HEK293T (cell line): ENCODE measurements at regions not wholly inside any gene's neighbourhood (a gene's known extent, or its start where the extent isn't known, plus 50 kb on each side); places are given as distances from the start of the nearest gene placed in this dataset.

Experiments used
- CTCF ChIA-PET: fragments of 350-600 bp; formaldehyde crosslinking; extraction: SDS; loops from one replicate; lab custom pipeline; 2021; ENCODE audit warnings: antibody characterized with exemption, inconsistent platforms; lab: Yijun Ruan, JAX
- POLR2A ChIA-PET: fragments of 350-600 bp; formaldehyde crosslinking; extraction: SDS; loops from one replicate; lab custom pipeline; 2020; ENCODE audit warnings: antibody characterized with exemption, inconsistent platforms; lab: Yijun Ruan, JAX
- DNase-seq: peaks from one replicate; pipeline ENCODE4 v3.0.0; 2012; ENCODE audit warnings: mixed read lengths; ENCODE audit errors: extremely low spot score
- ARNT ChIP-seq: fragments of 450-650 bp; IDR thresholded peaks from 2 replicates; pipeline ENCODE4 v1.6.1; 2017; ENCODE audit warnings: mild to moderate bottlenecking
- BHLHE40 ChIP-seq: fragments of 450-650 bp; IDR thresholded peaks from 2 replicates; pipeline ENCODE4 v1.6.1; 2016; ENCODE audit warnings: mild to moderate bottlenecking, moderate library complexity, borderline replicate concordance
- CTBP1 ChIP-seq: fragments of 450-650 bp; IDR thresholded peaks from 2 replicates; pipeline ENCODE4 v1.6.1; 2016; ENCODE audit warnings: borderline replicate concordance
- ELF4 ChIP-seq: fragments of 450-650 bp; IDR thresholded peaks from 2 replicates; pipeline ENCODE4 v1.6.1; 2017; ENCODE audit warnings: antibody characterized with exemption
- FOXA1 ChIP-seq: fragments of 450-650 bp; IDR thresholded peaks from 2 replicates; pipeline ENCODE4 v1.6.1; 2016; ENCODE audit warnings: mild to moderate bottlenecking
- FOXK2 ChIP-seq: fragments of 450-650 bp; IDR thresholded peaks from 2 replicates; pipeline ENCODE4 v1.6.1; 2016; ENCODE audit warnings: mild to moderate bottlenecking
- FOXM1 ChIP-seq: fragments of 450-650 bp; IDR thresholded peaks from 2 replicates; pipeline ENCODE4 v1.6.1; 2017; ENCODE audit warnings: mild to moderate bottlenecking, borderline replicate concordance
- HDGF ChIP-seq: fragments of 450-650 bp; IDR thresholded peaks from 2 replicates; pipeline ENCODE4 v1.6.1; 2017; ENCODE audit warnings: antibody characterized with exemption, borderline replicate concordance
- L3MBTL2 ChIP-seq: fragments of 450-650 bp; conservative IDR thresholded peaks from 2 replicates; pipeline ENCODE4 v1.6.1; 2016; ENCODE audit warnings: mild to moderate bottlenecking
- LEF1 ChIP-seq: fragments of 450-650 bp; IDR thresholded peaks from 2 replicates; pipeline ENCODE4 v1.6.1; 2017; ENCODE audit warnings: mild to moderate bottlenecking, borderline replicate concordance
- NFRKB ChIP-seq: fragments of 450-650 bp; IDR thresholded peaks from 2 replicates; pipeline ENCODE4 v1.6.1; 2016; ENCODE audit warnings: mild to moderate bottlenecking, moderate library complexity
- SP1 ChIP-seq: fragments of 450-650 bp; IDR thresholded peaks from 2 replicates; pipeline ENCODE4 v1.6.1; 2017
- SUZ12 ChIP-seq: fragments of 450-650 bp; IDR thresholded peaks from 2 replicates; pipeline ENCODE4 v1.6.1; 2016; ENCODE audit warnings: mild to moderate bottlenecking
- TARDBP ChIP-seq: fragments of 450-650 bp; IDR thresholded peaks from 2 replicates; pipeline ENCODE4 v1.6.1; 2016
- ZNF384 ChIP-seq: fragments of 450-650 bp; IDR thresholded peaks from 2 replicates; pipeline ENCODE4 v1.6.1; 2016
- TF ChIP-seq, protein P1 (sequence below): fragments of 450-650 bp; IDR thresholded peaks from 2 replicates; pipeline ENCODE4 v1.6.1; 2016

DNA sequence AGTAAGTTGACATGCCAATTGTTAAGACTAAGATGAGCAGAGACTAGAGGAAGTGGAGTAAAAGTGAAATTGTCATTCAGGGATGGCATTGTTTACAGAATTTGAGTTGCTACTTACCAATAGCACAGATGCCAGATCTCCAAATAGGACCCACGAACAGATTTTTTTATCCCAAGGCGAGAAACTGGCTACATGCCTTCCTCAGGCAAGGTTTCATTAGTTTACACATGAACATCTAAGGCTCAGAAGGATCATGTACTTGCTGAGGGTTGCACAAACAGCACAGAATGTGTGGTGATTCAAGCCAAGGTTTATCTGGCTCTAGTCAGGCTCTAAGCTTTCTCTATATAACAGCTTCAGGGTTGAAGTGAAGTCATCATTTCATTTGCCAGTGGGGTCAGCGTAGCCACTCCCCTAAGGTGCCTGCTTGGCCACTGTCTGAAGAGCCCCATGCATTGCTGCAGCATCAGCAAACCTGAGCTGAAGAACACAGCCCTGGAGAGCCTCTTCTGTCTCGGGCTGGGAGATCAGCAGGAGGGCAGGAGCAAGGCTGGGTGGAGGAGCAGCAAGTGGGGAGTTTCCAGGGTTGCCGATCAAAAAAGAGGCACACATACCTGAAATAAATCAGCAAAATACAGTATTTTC lies 193.0 kb upstream of the LCORL start:
- no peak for TF ChIP-seq SP1
- TF ChIP-seq BHLHE40 = no peak
- TF ChIP-seq SUZ12 = no peak
- no peak for TF ChIP-seq FOXK2
- no peak for TF ChIP-seq LEF1
- no peak for TF ChIP-seq FOXM1
- ChIA-PET CTCF (no interaction called here), POLR2A (no interaction called here)
- no peak for DNase-seq

GRCh38 chr4:18213576-18214198 lies 192.1 kb upstream of the LCORL start:
- no peak for DNase-seq
- ChIA-PET CTCF (no interaction called here), POLR2A (no interaction called here)
- TF ChIP-seq FOXA1 = no peak

GRCh38 chr4:18209448-18209847 lies 187.9 kb upstream of the LCORL start:
- ChIA-PET POLR2A (no interaction called here), CTCF (no interaction called here)
- DNase-seq = no peak
- TF ChIP-seq ELF4 (no peak), FOXK2 (no peak), NFRKB (no peak), LEF1 (no peak), FOXA1 (no peak), FOXM1 (no peak), TARDBP (no peak)

GRCh38 chr4:18203966-18204365 lies 182.4 kb upstream of the LCORL start:
- TF ChIP-seq SUZ12 (no peak), FOXA1 (no peak), FOXK2 (no peak), TARDBP (no peak), ELF4 (no peak), ARNT (no peak), CTBP1 (no peak), SP1 (no peak), L3MBTL2 (no peak)
- TF ChIP-seq, protein P1, sequence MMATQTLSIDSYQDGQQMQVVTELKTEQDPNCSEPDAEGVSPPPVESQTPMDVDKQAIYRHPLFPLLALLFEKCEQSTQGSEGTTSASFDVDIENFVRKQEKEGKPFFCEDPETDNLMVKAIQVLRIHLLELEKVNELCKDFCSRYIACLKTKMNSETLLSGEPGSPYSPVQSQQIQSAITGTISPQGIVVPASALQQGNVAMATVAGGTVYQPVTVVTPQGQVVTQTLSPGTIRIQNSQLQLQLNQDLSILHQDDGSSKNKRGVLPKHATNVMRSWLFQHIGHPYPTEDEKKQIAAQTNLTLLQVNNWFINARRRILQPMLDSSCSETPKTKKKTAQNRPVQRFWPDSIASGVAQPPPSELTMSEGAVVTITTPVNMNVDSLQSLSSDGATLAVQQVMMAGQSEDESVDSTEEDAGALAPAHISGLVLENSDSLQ = no peak
- ChIA-PET POLR2A (no interaction called here), CTCF (no interaction called here)
- DNase-seq = no peak

DNA sequence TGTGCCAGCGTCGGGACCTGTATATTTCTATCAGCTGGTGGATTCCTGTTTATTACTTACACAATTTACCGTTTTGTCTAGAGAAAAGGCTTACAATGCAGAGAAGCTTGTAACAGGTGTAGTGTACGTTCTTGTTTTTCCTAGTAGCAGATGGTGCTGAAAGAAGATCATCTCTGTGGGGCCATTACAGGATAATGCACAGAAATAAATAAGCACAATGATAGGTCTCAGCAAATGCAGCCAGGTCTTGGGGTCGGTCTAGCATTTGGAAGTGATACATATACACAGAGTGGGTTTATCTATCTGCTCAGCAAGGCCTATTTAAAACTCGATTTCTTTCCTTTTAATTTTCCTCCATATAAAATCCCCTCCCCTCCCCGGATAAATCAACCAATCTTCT lies 180.9 kb upstream of the LCORL start:
- POLR2A ChIA-PET = no interaction called here
- TF ChIP-seq SUZ12 = no peak
- TF ChIP-seq LEF1 = no peak
- TF ChIP-seq ZNF384 = no peak
- no peak for TF ChIP-seq L3MBTL2
- TF ChIP-seq SP1 = no peak
- no peak for TF ChIP-seq ELF4
- no peak for TF ChIP-seq HDGF
- TF ChIP-seq NFRKB = no peak
- TF ChIP-seq BHLHE40 = no peak
- no peak for TF ChIP-seq CTBP1
- DNase-seq = no peak
- CTCF ChIA-PET = no interaction called here

- ChIA-PET POLR2A (no interaction called here), CTCF (no interaction called here)
- no peak for DNase-seq
- TF ChIP-seq ZNF384 (no peak), SUZ12 (no peak), SP1 (no peak), TARDBP (no peak), LEF1 (no peak), L3MBTL2 (no peak), ARNT (no peak), BHLHE40 (no peak), ELF4 (no peak), FOXA1 (no peak), FOXK2 (no peak), NFRKB (no peak), CTBP1 (no peak), HDGF (no peak), FOXM1 (no peak)
- TF ChIP-seq, protein P1 = no peak
Observed at GRCh38 chr4:18201885-18202284, 180.3 kb upstream of the LCORL start.

- DNase-seq = no peak
- TF ChIP-seq TARDBP (no peak), BHLHE40 (no peak), L3MBTL2 (no peak), HDGF (no peak)
- CTCF ChIA-PET = no interaction called here
- POLR2A ChIA-PET = no interaction called here
Observed at GRCh38 chr4:18198653-18199052, 177.1 kb upstream of the LCORL start.
